ENCODE measurements at regions not wholly inside any gene's neighbourhood (a gene's known extent, or its start where the extent isn't known, plus 50 kb on each side); places are given as distances from the start of the nearest gene placed in this dataset.
A peak's percentile ranks its signal among the peaks of the same experiment; 100 is the strongest.

DNA sequence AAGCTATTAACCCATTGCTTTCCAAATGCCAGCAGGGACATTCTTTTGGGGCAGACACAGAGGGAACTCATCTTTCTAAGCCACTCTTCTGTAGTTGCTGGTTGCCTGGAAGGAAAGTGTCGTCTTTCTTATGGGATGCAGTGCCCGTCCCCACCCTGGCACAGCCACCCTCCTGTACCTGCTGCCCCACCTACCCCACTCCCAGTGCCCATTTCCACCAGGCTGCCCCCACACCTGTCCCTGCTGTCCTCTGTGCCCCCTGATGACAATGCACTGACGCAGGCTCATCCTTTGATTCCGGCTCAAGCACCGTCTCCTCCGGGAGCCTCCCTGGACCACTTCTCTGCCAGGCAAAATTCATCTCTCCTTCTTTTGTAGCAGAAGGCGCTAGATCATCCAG lies 190.4 kb upstream of the CDH5 start:
- CTCF ChIA-PET: no interaction called here
- ATAC-seq (ENCODE audit: low read depth) (no peak), DNase-seq (no peak)
- H4K20me1 ChIP-seq (ENCODE audit: control insufficient read depth, insufficient read depth, low read length, poor library complexity, severe bottlenecking): no peaks in the 10 kb centered on the region
- H3K27me3 ChIP-seq (replicated peaks in 1 of 4; ENCODE audit: control extremely low read depth in 1 of 4, control insufficient read depth in 3 of 4, insufficient read depth in 4 of 4, low read length in 3 of 4): no peaks in the 10 kb centered on the region
- H3K27me3 Mint-ChIP-seq: peaks cover 17% of the 10 kb centered on the region
- 86% methylated on average over 5 of the region's 7 CpGs for WGBS (ENCODE audit: insufficient coverage)
- no peak overlapping the region for H2AFZ ChIP-seq (ENCODE audit: insufficient read depth, low read depth, low read length, poor library complexity, severe bottlenecking)
- peaks cover 5% of the 10 kb centered on the region for H3K9me3 Mint-ChIP-seq (ENCODE audit: insufficient read depth)
- H3K27ac ChIP-seq (ENCODE audit: low read length in 2 of 2): no peak overlapping the region
- no peaks in the 10 kb centered on the region for H3K4me1 Mint-ChIP-seq
- H3K27ac Mint-ChIP-seq: no peak overlapping the region
- H3K79me2 ChIP-seq (ENCODE audit: control insufficient read depth, insufficient read depth, low read length): no peaks in the 10 kb centered on the region
- POLR2A ChIA-PET: no interaction called here
- peaks cover 0 to 9% (median 4%) of the 10 kb centered on the region in 3 donors for H3K9me3 ChIP-seq (ENCODE audit: control extremely low read depth in 1 of 3, control insufficient read depth in 2 of 3, insufficient read depth in 1 of 3, low read length in 2 of 3)
- intact Hi-C loops (cut with micrococcal nuclease): no loop called here
- H3K4me3 ChIP-seq (ENCODE audit: control extremely low read depth in 1 of 5, extremely low read depth in 1 of 5, insufficient read depth in 1 of 5, low read depth in 2 of 5, low read length in 4 of 5): no peak overlapping the region
- no peaks in the 10 kb centered on the region for H3K36me3 ChIP-seq (replicated peaks in 1 of 2; ENCODE audit: control extremely low read depth in 1 of 2, control insufficient read depth in 1 of 2, extremely low read depth in 1 of 2, insufficient read depth in 2 of 2, low read length in 1 of 2)
- no peak overlapping the region for H3K9ac ChIP-seq (ENCODE audit: low read length)
- no peak overlapping the region for H3K4me3 Mint-ChIP-seq
- TF ChIP-seq, protein P1, sequence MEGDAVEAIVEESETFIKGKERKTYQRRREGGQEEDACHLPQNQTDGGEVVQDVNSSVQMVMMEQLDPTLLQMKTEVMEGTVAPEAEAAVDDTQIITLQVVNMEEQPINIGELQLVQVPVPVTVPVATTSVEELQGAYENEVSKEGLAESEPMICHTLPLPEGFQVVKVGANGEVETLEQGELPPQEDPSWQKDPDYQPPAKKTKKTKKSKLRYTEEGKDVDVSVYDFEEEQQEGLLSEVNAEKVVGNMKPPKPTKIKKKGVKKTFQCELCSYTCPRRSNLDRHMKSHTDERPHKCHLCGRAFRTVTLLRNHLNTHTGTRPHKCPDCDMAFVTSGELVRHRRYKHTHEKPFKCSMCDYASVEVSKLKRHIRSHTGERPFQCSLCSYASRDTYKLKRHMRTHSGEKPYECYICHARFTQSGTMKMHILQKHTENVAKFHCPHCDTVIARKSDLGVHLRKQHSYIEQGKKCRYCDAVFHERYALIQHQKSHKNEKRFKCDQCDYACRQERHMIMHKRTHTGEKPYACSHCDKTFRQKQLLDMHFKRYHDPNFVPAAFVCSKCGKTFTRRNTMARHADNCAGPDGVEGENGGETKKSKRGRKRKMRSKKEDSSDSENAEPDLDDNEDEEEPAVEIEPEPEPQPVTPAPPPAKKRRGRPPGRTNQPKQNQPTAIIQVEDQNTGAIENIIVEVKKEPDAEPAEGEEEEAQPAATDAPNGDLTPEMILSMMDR (IDR thresholded peaks at IDR 0.05): no peak
- TF ChIP-seq EZH2 (IDR thresholded peaks at IDR 0.05; ENCODE audit: borderline replicate concordance, insufficient read depth, low read depth, low read length, poor library complexity, severe bottlenecking): no peak
- no peaks in the 10 kb centered on the region for H3K4me1 ChIP-seq (ENCODE audit: control insufficient read depth in 2 of 2, insufficient read depth in 2 of 2, low read length in 2 of 2)
- H3K4me2 ChIP-seq (replicated peaks; ENCODE audit: low read depth, low read length, poor library complexity, severe bottlenecking): no peak overlapping the region

DNA sequence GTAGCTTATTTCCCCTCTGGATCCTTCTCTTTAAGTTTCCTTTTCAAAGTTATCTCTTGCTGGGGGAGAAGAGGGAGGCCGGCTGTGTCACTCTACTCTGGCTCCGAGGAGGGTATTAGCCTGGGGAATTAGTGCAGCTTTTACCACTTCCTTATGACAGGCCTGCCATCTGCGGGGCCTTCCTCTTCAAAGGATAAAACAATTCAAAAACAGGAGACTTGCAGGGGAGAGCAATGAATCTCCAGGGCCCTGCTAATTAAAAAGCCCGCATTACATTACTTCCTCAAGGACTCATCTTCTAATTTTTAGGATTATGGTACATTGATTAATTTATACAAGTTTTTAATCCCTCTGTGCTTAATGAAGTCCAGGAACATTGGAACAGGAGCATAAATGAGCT lies 190.9 kb upstream of the CDH5 start:
- Histone ChIP-seq H3K4me1 (ENCODE audit: control insufficient read depth in 2 of 2, insufficient read depth in 2 of 2, low read length in 2 of 2) (no peaks in the 10 kb centered on the region), H3K27me3 (replicated peaks in 1 of 4; ENCODE audit: control extremely low read depth in 1 of 4, control insufficient read depth in 3 of 4, insufficient read depth in 4 of 4, low read length in 3 of 4) (no peaks in the 10 kb centered on the region), H3K79me2 (ENCODE audit: control insufficient read depth, insufficient read depth, low read length) (no peaks in the 10 kb centered on the region), H3K27ac (ENCODE audit: low read length in 2 of 2) (no peak overlapping the region), H3K9ac (ENCODE audit: low read length) (no peak overlapping the region), H2AFZ (ENCODE audit: insufficient read depth, low read depth, low read length, poor library complexity, severe bottlenecking) (peak overlapping the region; percentile 16), H3K4me3 (ENCODE audit: control extremely low read depth in 1 of 5, extremely low read depth in 1 of 5, insufficient read depth in 1 of 5, low read depth in 2 of 5, low read length in 4 of 5) (no peak overlapping the region), H4K20me1 (ENCODE audit: control insufficient read depth, insufficient read depth, low read length, poor library complexity, severe bottlenecking) (no peaks in the 10 kb centered on the region), H3K36me3 (replicated peaks in 1 of 2; ENCODE audit: control extremely low read depth in 1 of 2, control insufficient read depth in 1 of 2, extremely low read depth in 1 of 2, insufficient read depth in 2 of 2, low read length in 1 of 2) (no peaks in the 10 kb centered on the region), H3K4me2 (replicated peaks; ENCODE audit: low read depth, low read length, poor library complexity, severe bottlenecking) (no peak overlapping the region), H3K9me3 (ENCODE audit: control extremely low read depth in 1 of 3, control insufficient read depth in 2 of 3, insufficient read depth in 1 of 3, low read length in 2 of 3) (peaks cover 0 to 9% (median 4%) of the 10 kb centered on the region in 3 donors)
- DNase-seq: no peak
- TF ChIP-seq EZH2 (IDR thresholded peaks at IDR 0.05; ENCODE audit: borderline replicate concordance, insufficient read depth, low read depth, low read length, poor library complexity, severe bottlenecking): no peak
- TF ChIP-seq, protein P1 (IDR thresholded peaks at IDR 0.05): no peak
- Mint-ChIP-seq H3K4me1 (no peaks in the 10 kb centered on the region), H3K27me3 (peaks cover 17% of the 10 kb centered on the region), H3K4me3 (no peak overlapping the region), H3K27ac (no peak overlapping the region), H3K9me3 (ENCODE audit: insufficient read depth) (peaks cover 5% of the 10 kb centered on the region)
- no peak for ATAC-seq (ENCODE audit: low read depth)
- CTCF ChIA-PET: no interaction called here
- intact Hi-C loops (cut with micrococcal nuclease): no loop called here
- whole genome bisulfite sequencing (ENCODE audit: insufficient coverage): no CpG with 5 or more reads among the region's 4 CpGs
- POLR2A ChIA-PET: no interaction called here
